AG04450 (cell line): ENCODE measurements at regions not wholly inside any gene's neighbourhood (a gene's known extent, or its start where the extent isn't known, plus 50 kb on each side); places are given as distances from the start of the nearest gene placed in this dataset.

Source experiments
- CTCF ChIA-PET: fragments of 300-600, 350-600 bp; formaldehyde crosslinking; extraction: SDS; loops from one replicate; lab custom pipeline; 2022; ENCODE audit warnings: antibody characterized with exemption, inconsistent platforms; lab: Charles Lee
- POLR2A ChIA-PET: fragments of 350-600 bp; formaldehyde crosslinking; extraction: SDS; loops from one replicate; lab custom pipeline; 2021; ENCODE audit warnings: antibody characterized with exemption, inconsistent platforms; lab: Yijun Ruan, JAX
- DNase-seq: peaks from one replicate; pipeline ENCODE4 v3.0.0-alpha.2; 2011; ENCODE audit warnings: low read depth, low spot score
- H3K27ac ChIP-seq: one replicate; pipeline ENCODE4 v1.5.1; 2012; ENCODE audit warnings: low read depth, low read length, control low read depth
- H3K27me3 ChIP-seq: one replicate; pipeline ENCODE4 v1.6.0; 2012; ENCODE audit warnings: low read length; ENCODE audit not compliant: control insufficient read depth, insufficient read depth
- H3K4me3 ChIP-seq: 2 replicates; pipeline ENCODE4 v1.5.1; 2011; ENCODE audit warnings: mild to moderate bottlenecking, low read depth, low read length, control low read depth
- H3K9me3 ChIP-seq: 2 replicates; pipeline ENCODE4 v1.5.1; 2012; ENCODE audit warnings: low read length; ENCODE audit not compliant: control insufficient read depth, insufficient read depth
- TF ChIP-seq, protein P1 (sequence below): IDR thresholded peaks from 2 replicates; pipeline ENCODE4 v1.5.1; 2011; ENCODE audit warnings: low read depth, low read length, control low read depth, inconsistent platforms

- H3K27me3 ChIP-seq: no peaks in the 10 kb centered on the region
- no peak overlapping the region for H3K4me3 ChIP-seq
- ChIA-PET POLR2A (no interaction called here), CTCF (interaction anchor here (0.5 to 1.4 kb wide), 3 partner anchors 11 to 221 kb away, joined by 3 to 5 read pairs (median 4); no protein-coding TSS in a partner anchor)
- H3K27ac ChIP-seq: no peak overlapping the region
- TF ChIP-seq, protein P1, sequence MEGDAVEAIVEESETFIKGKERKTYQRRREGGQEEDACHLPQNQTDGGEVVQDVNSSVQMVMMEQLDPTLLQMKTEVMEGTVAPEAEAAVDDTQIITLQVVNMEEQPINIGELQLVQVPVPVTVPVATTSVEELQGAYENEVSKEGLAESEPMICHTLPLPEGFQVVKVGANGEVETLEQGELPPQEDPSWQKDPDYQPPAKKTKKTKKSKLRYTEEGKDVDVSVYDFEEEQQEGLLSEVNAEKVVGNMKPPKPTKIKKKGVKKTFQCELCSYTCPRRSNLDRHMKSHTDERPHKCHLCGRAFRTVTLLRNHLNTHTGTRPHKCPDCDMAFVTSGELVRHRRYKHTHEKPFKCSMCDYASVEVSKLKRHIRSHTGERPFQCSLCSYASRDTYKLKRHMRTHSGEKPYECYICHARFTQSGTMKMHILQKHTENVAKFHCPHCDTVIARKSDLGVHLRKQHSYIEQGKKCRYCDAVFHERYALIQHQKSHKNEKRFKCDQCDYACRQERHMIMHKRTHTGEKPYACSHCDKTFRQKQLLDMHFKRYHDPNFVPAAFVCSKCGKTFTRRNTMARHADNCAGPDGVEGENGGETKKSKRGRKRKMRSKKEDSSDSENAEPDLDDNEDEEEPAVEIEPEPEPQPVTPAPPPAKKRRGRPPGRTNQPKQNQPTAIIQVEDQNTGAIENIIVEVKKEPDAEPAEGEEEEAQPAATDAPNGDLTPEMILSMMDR: no peak
- no peaks in the 10 kb centered on the region; the same call in 1 of the 2 replicates for H3K9me3 ChIP-seq
- DNase-seq: no peak
Observed at GRCh38 chr14:100424504-100425428, 101.6 kb downstream of the SLC25A47 start.

- ChIA-PET CTCF (interaction anchor here (0.5 to 4.0 kb wide), 4 partner anchors 8 to 220 kb away, joined by 3 to 17 read pairs (median 4); no protein-coding TSS in a partner anchor), POLR2A (no interaction called here)
- H3K27me3 ChIP-seq: no peaks in the 10 kb centered on the region
- no peak for DNase-seq
- H3K27ac ChIP-seq: no peak overlapping the region
- no peak overlapping the region for H3K4me3 ChIP-seq
- TF ChIP-seq, protein P1: no peak
- no peaks in the 10 kb centered on the region; the same call in 1 of the 2 replicates for H3K9me3 ChIP-seq
Observed at GRCh38 chr14:100425429-100425827, 102.3 kb downstream of the SLC25A47 start.

DNA sequence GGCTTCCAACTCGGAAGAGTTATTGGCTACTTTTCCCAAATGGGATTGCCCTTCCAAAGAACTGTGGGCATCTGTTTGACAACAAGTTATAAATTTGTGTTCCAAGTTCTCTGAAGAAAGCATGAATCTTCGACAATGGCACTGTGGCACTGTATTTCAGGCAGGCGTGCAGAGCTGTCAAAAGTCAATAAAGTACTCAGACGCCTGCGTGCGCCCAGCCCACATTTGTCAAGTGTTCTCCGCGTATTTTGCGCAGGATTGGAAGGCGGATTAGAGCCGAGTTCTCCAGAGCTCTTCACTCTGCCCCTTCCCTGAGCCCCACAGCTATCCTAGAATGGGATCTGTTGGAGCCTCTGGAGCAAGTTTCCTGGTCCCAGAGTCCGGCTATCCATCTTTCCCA, 103.2 kb downstream of the SLC25A47 start:
- Histone ChIP-seq H3K27me3 (no peaks in the 10 kb centered on the region), H3K9me3 (no peaks in the 10 kb centered on the region; the same call in 1 of the 2 replicates), H3K27ac (no peak overlapping the region), H3K4me3 (no peak overlapping the region)
- no peak for DNase-seq
- CTCF ChIA-PET: interaction anchor here (0.6 to 4.0 kb wide), 2 partner anchors 9 to 474 kb away, joined by 3 to 17 read pairs; no protein-coding TSS in a partner anchor
- POLR2A ChIA-PET: no interaction called here
- TF ChIP-seq, protein P1: no peak

GRCh38 chr14:100427166-100427565, 104.0 kb downstream of the SLC25A47 start:
- H3K27me3 ChIP-seq: no peaks in the 10 kb centered on the region
- no peak overlapping the region for H3K4me3 ChIP-seq
- H3K9me3 ChIP-seq: no peaks in the 10 kb centered on the region; the same call in 1 of the 2 replicates
- CTCF ChIA-PET: interaction anchor here (4.0 kb wide), 1 partner anchor 10 kb away, joined by 17 read pairs; no protein-coding TSS in a partner anchor
- TF ChIP-seq, protein P1: no peak
- DNase-seq: no peak
- POLR2A ChIA-PET: no interaction called here
- no peak overlapping the region for H3K27ac ChIP-seq

GRCh38 chr14:100428727-100429126, 105.6 kb downstream of the SLC25A47 start:
- CTCF ChIA-PET: interaction anchor here (1.4 to 4.0 kb wide), 2 partner anchors 11 to 218 kb away, joined by 3 to 17 read pairs; no protein-coding TSS in a partner anchor
- H3K27ac ChIP-seq: no peak overlapping the region
- no peak for DNase-seq

More at GRCh38 chr14:100428727-100429126, 105.6 kb downstream of the SLC25A47 start:
- Histone ChIP-seq H3K4me3 (no peak overlapping the region), H3K27me3 (no peaks in the 10 kb centered on the region), H3K9me3 (no peaks in the 10 kb centered on the region; the same call in 1 of the 2 replicates)
- TF ChIP-seq, protein P1: no peak
- POLR2A ChIA-PET: no interaction called here
